ENCODE measurements at regions not wholly inside any gene's neighbourhood (a gene's known extent, or its start where the extent isn't known, plus 50 kb on each side); places are given as distances from the start of the nearest gene placed in this dataset.

GRCh38 chr1:117709249-117709691, 103.4 kb downstream of the TENT5C start:
- Histone ChIP-seq H3K9me3 (ENCODE audit: control insufficient read depth, insufficient read depth, low read length) (no peaks in the 10 kb centered on the region), H2AK5ac (ENCODE audit: low read depth, low read length) (no peak overlapping the region), H2BK20ac (ENCODE audit: low read depth, low read length) (no peak overlapping the region), H2BK15ac (ENCODE audit: low read depth, low read length) (no peak overlapping the region), H3K4me3 (ENCODE audit: insufficient read depth, low read depth, low read length) (no peak overlapping the region), H3K27me3 (ENCODE audit: control insufficient read depth, insufficient read depth, low read length) (no peaks in the 10 kb centered on the region), H3K4ac (ENCODE audit: low read depth, low read length) (no peak overlapping the region), H2AK9ac (replicated peaks; ENCODE audit: low read depth, low read length, poor library complexity) (no peak overlapping the region), H4K20me1 (ENCODE audit: insufficient read depth, low read length) (no peaks in the 10 kb centered on the region), H3K56ac (ENCODE audit: extremely low read depth, insufficient read depth, low read length) (no peak overlapping the region), H4K5ac (ENCODE audit: low read depth, low read length) (no peak overlapping the region), H2AFZ (replicated peaks; ENCODE audit: low read length, poor library complexity) (no peak overlapping the region), H3K27ac (ENCODE audit: insufficient read depth, low read length) (no peak overlapping the region), H3K18ac (ENCODE audit: low read depth, low read length) (no peak overlapping the region), H3K9me1 (ENCODE audit: insufficient read depth, low read length) (no peaks in the 10 kb centered on the region), H4K8ac (ENCODE audit: low read depth in 2 of 2, low read length in 2 of 2) (no peak overlapping the region), H2BK5ac (ENCODE audit: low read depth, low read length, poor library complexity, severe bottlenecking) (no peak overlapping the region), H4K91ac (ENCODE audit: insufficient read depth, low read depth, low read length) (no peak overlapping the region), H3K9ac (ENCODE audit: low read depth, low read length) (no peak overlapping the region), H3K36me3 (ENCODE audit: control insufficient read depth, insufficient read depth, low read length) (no peaks in the 10 kb centered on the region), H3K79me1 (ENCODE audit: low read depth in 1 of 2, low read length in 2 of 2) (no peaks in the 10 kb centered on the region), H3K4me1 (ENCODE audit: control insufficient read depth, insufficient read depth, low read length) (no peaks in the 10 kb centered on the region), H3K4me2 (ENCODE audit: low read depth, low read length) (no peak overlapping the region), H2BK120ac (ENCODE audit: low read depth, low read length) (no peak overlapping the region), H3K14ac (replicated peaks; ENCODE audit: low read depth, low read length) (no peak overlapping the region), H3K23ac (ENCODE audit: low read depth, low read length) (no peak overlapping the region)
- WGBS, 2 experiments (ENCODE audit: extremely low coverage in 2 of 2, insufficient read length in 1 of 2): no CpG with 5 or more reads among the region's 4 CpGs
- POLR2A ChIA-PET (ENCODE audit: unreplicated experiment): no interaction called here
- TF ChIP-seq CTCF (conservative IDR thresholded peaks at IDR 0.05; ENCODE audit: low read depth, low read length) (no peak), MAFK (IDR thresholded peaks at IDR 0.05; ENCODE audit: low read depth, low read length) (no peak)
- CTCF ChIA-PET: interaction anchor here (0.6 kb wide), 1 partner anchor 288 kb away, joined by 3 read pairs; no protein-coding TSS in a partner anchor
- BruUV-seq (replicated peaks): no TSS peak
- DNase-seq: no peak
- in situ Hi-C loops (cut with MboI; ENCODE audit: low sequenced_read_pairs): no loop called here
- no peak for ATAC-seq (ENCODE audit: low read depth)
- intact Hi-C loops (cut with micrococcal nuclease): no loop called here
- dilution Hi-C loops (cut with HindIII; ENCODE audit: low sequenced_read_pairs, unreplicated experiment): no loop called here

Data from IMR-90 (cell line).